ENCODE measurements at regions not wholly inside any gene's neighbourhood (a gene's known extent, or its start where the extent isn't known, plus 50 kb on each side); places are given as distances from the start of the nearest gene placed in this dataset.

DNA sequence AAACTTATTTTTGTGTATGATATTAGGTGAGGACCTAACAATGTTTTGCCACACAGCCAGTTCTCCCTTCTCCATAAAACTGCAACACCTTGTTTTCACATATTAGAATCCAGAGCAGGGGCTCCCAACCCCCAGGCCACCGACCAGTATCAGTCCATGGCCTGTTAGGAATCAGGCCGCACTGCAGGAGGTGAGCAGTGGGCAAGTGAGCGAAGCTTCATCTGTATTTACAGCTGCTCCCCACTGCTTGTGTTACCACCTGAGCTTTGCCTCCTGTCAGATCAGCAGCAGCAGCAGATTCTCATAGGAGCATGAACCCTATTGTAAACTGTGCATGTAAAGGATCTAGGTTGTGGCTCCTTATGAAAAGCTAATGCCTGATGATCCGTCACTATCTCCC is 185.9 kb upstream of the NSMCE3 start:
- DNase-seq (ENCODE audit: low read depth): no peak

DNA sequence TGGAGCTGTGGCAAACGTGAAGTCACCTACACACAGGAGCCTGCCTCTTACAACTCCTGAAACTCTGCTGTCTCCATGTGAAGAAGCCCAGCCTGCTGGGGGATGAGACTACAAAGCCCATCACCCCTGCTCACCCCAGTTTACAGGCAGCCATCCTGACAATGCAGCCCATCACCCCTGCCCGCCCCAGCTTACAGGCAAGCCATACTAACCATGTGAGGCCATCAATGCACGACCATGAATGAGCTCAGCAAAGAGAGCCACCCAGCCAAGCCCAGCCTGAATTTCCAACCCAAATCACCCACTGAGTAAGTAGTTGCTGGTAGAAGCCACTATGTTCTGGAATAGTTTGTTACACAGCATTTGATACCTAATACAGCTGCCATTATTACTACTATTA is 185.4 kb upstream of the NSMCE3 start:
- DNase-seq (ENCODE audit: low read depth): no peak

DNA sequence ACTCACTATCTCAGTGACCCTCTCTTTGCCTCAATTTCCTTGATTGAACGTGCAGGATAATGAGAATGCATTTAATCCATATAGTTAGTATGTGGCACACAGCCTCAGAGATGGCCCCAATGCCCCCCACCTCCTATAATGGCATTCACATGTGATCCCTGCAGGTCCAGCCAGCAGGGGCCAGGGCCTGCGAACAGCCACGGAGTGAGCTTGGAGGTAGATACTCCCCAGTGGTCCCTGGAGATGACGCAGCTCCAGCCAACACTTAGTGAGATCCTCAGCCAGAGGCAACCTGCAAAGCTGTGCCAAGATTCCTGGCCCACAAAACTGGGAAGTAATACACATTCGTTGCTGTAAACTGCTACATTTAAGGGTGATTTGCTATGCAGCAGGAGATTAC is 184.9 kb upstream of the NSMCE3 start:
- no peak for DNase-seq (ENCODE audit: low read depth)

DNA sequence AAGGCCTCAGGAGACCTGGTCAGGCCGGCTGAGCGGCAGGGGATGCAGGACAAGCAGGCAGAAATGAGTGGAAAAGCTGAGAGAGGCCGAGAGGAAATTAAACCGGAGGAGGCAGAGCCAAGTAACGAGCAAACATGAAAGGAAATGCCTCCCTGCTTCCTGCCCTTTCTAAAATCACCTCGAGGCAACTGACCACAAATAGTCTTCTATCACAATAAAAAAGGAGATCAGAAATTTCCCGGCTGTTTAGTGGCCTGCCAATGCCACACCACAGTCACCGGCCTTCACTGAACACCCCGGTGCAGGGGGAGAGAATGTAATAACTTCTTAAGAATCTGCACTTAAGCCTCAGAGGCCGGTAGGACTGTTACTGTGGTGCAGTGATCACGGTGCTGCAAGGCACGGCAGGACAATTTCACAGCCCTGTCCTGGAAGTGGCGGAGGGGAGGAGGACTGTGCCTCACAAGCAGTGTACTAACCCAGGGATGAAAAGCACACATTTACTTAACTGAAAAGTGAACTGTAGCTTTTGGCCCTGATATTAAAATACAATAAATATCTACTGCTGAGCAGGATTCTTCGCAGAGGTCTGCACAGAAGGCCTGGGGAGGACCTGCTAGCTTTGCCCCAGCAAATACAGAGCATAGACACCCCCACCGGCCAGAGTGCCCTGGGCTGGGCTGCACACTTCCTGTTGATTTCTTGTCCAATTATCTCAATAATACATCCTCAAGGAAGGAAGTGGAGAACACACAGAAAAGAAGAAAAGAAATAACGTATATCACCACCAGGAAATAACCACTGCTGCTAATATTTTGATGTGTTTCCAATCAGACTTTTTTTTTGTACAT is 183.5 kb upstream of the NSMCE3 start:
- no peak for DNase-seq (ENCODE audit: low read depth)

DNA sequence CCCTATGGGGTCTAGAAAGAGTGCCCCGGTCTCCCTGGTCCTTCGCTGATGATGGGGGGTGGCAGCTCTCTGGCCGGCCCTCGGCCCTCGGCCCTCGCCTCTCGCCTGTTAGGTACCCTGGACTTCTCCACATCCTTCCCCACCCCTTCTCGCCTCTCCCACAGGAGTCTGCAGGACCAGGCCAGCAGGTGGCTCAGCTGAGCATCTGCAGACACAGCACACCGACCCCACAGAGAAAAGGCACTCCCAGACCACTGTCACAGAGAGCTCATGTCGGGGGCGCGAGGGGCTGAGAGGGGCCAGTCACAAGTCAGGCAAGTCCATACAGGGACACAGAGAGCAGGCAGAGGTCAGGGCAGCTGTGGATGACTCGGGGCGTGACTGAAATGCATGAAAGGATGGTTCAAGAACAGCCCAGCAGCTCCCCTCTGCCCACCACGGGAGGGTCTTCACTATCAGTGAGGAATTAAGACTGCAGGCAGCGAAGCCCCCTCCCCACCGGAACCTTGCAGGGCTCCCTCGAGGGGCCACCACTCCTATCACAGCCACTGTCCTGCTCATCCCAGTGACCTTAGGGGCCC is 181.7 kb upstream of the NSMCE3 start:
- DNase-seq (ENCODE audit: low read depth): no peak

DNA sequence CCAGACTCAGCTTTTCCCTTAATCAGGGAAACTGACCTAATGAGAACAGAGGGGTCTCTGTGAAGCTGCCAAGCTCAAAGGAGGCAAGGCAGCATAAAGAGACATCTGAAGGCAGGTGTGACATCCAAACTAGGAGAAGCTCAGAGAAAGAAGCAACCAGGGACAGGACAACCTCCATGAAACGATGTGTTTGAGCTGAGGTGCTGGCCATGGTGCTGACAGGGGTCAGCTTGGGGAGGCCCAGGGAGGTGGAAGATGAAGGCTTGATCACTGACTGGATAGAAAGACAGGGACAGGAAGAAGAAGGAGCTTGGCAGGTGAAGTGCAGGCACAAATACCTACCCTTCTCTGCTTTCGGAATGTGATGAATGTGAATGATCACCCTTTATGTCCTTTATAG is 179.5 kb upstream of the NSMCE3 start:
- no peak for DNase-seq (ENCODE audit: low read depth)

DNA sequence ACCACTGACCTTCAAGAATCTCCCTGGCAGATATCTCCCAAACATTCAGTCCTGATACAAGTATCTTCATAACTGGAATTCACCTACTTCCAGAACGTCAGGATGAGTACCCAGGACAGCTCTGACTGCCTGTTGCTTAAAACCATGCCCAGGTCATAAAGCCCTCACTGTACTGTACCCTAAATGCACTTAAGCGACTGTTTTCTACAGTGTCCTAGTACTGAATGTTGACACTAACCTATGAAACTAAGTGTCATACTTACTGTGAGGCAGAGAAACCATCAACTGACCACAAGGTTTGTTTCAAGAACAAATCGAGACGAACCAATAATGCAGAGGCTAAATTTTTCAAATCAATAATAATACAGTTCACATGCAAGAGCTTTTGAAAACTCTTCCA is 178.7 kb upstream of the NSMCE3 start:
- DNase-seq (ENCODE audit: low read depth): no peak

DNA sequence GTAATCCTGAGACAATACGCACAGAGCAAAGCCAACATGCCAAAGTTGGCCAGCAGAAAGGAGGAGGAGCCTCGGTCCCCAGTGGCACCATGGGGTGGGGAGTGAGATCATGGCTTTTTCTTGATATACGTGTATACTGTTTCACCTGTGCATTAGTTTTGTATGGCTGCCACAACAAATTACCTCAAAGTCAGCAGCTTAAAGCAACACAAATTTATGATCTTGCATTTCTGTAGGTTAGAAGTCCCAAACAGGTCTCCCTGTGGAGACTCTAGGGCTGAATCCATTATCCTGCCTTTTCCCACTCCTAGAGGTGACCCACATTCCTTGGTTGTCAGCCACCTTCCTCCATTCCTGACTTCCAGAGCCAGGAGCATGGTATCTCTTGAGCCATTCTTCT is 176.9 kb upstream of the NSMCE3 start:
- no peak for DNase-seq (ENCODE audit: low read depth)

DNA sequence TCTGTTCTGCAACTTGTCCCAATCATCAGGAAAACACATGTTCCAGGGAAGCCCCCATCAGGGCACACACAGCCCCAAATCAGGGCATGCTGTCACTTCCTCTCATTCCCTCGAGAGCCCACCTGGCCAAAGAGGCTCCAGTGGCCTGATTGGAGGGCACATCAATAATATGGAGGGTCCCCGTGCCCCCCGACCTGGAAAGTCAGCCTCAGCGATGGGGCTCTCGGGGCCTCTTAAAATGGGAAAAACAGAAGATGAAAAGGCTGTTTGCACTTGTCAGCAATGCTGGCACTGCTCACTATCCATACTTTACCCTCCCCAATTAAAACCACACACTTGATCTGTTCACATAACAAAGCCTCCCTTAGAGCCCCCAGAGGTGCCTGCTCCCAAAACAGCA is 172.9 kb upstream of the NSMCE3 start:
- DNase-seq (ENCODE audit: low read depth): no peak

DNA sequence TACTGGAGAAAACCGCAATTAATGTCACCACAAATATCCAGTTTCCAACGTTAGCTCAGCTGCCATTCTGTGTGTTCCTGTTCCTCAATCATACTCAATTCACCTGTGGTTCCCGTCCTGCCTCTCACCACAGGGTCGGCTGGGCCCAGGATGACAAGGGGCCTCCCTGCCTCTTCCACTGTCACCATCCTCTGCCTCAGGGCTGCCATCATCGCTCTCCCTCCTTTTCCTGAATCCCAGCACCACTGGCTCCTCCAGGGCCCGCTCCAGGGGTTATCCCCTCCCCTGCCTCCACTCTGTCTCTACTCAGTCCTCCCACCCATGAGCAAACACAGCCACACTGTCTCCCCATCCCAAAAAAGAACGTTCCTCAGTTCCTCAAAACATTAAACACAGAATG is 170.9 kb upstream of the NSMCE3 start:
- DNase-seq (ENCODE audit: low read depth): no peak

DNA sequence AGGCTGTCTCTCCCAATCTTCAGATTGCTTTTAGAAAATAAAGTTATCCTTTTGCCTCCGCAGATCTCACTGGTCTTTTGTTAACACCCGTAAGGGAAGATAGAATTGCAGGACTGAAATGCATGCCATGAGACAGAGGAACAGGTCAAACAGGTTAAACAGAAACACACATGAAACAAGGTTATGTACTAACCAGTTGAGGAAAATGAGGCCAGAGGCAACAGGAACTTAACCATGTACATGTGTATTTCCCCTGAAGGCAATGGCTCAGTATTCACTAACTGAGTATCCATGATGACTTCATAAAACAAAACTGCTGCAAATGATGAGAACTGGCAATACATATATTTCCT is 169.1 kb upstream of the NSMCE3 start:
- no peak for DNase-seq (ENCODE audit: low read depth)

DNA sequence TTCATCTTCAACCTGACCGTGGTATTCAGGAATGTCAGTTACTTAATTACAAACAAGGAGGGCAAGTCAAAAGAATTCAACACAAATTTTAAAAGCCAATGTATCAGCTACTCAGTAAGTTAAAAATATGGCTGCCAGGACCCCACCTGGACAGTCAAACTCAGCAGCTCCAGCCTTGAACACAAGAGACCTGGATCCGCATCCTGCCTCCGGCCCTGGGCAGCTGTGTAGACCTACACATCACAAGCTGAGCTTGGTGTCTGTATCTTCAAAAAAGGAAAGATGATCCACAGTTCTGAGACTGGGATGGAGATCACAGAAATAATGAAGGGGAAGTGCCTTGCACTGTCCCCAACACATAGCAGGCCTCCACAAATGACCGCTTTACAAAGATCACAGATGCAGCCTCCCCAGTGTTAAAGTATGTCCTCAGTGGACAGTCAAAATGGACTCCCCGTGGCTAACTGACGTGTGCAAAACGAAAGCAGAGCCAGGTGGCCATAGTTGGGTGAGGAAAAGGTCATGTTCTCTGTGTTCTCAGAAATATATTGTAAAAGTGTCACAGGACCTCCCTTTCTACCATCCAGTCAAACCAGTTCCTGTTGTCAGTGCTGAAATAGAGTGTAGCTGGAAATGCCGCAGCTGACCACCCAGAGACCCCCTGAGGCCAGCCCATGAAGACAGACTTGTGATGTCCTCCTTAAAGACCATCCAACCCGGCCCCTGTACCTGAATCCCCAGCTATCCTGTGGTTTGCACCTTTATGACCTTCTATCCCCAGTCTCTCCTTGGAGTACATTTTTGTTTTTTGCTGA is 168.5 kb upstream of the NSMCE3 start:
- no peak for DNase-seq (ENCODE audit: low read depth)

DNA sequence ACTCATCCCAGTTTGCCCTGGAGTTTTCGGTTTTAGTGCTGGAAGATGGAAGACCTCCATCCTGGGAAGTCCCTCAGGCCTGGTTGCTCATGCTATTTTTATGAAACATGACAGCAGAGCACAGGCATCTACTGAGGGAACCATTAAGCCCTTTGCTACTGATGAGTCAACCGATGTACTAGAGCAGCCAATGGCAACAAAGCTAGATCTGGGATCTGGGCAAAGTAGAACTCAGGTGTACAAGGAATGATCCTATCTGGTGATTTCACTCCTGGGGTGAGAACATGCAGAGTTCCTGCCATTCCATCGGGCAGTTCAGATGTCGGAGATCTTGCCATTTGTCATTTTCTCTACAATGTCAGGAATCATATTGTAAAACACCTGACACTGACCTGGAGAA is 166.2 kb upstream of the NSMCE3 start:
- no peak for DNase-seq (ENCODE audit: low read depth)

DNA sequence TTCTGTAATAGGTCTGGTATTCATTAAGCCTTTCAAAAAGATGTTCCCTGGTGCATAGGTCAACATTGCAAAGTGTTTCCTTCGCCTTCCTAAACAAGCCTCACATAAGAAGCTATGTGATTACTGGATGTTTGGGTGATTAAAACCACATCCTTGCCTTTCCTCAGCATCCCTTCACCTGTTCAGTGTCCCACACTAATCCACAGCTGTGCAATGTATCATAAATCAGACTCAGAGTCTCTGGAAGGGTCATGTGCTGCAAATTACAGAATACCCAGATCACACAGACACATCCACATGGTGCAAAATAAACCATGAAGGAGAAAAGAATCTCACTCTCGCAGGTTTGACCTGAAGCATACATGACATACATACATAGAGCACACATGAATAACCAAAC is 164.7 kb upstream of the NSMCE3 start:
- no peak for DNase-seq (ENCODE audit: low read depth)

DNA sequence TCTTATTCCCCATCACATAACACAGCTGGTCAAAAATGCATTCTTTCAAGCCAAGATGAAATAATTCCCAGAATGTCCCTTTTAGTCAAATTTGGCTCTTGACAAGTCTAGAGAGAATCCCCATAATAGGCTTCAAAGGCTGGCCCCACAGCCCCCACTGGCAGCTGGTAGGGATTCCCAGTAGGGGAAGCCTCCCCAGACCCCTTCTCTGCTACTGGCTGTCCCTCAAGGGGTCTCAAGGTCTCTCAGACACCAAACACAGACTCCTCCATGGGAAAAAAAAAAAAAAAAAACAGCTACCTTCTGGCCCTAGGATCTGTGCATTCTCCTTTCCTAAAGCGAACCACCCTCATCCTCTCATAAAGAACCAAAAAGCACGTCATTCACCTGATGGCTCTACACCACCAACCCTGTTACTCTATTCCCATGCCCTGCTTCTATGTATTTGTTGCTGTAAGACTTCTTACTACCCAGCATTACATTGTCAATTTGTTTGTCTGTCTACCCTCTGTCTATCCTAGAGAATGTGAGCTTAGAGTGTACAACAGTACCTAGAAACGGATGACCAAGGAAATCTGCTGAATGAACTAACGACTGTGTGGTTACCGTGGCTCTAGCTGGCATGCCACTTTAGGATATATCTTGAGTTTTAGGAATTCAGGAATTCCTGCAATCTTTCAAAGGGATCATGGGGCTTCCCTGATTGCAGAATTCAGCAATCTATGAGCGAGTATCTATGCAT is 164.1 kb upstream of the NSMCE3 start:
- no peak for DNase-seq (ENCODE audit: low read depth)

DNA sequence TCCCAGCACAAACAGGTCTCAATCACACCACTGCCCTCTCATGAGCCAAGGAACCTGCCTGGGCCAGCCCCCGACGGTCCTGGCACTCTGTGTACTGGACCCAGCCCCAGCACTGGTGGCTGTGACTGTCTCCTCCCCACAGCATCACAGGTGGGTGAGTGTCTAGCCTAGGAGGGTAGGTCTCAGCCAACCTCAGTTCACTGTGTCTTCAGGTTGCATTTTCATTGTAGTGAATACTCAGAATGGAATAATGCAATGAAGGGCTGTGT is 163.4 kb upstream of the NSMCE3 start:
- no peak for DNase-seq (ENCODE audit: low read depth)

DNA sequence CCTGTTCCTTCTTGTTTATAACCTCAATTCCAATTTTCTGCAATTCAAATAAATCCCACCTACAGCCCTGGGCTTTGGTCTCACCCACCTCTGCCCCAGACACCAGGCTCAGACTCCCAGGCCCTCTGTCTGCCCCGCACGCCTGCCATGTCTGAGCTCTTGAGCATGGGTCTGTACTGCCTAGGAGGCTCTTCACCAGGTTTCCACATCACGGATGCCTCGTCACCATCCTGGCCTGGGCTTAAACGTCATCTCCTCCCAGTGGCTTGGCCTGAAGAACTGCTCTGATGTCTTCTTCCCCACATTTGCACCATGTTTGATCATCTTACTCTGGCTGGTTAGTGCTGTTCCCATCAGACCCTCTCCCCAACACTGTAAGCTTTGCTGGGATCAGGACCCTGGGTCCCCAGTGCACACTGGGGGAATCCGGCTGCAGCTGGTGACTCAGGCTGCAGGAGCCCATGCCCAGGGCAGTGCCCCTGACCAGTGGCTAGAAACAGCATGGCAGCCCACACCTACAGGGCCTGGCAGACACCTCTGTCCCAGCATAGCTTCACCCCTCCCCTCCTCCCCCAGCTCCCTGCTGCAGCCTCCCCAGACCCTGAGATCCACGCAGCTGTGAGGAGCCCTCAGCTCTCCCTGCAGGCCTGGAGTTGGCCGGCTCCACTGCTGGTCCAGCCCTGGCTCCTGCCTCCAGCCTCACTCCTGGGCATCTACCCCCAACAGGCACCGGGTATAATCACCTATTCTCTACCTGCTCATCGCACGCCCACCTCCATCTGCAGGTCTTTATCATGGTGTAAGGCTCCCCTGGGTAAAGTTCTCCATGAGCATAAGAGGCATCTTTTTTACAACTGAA is 162.8 kb upstream of the NSMCE3 start:
- DNase-seq (ENCODE audit: low read depth): no peak

DNA sequence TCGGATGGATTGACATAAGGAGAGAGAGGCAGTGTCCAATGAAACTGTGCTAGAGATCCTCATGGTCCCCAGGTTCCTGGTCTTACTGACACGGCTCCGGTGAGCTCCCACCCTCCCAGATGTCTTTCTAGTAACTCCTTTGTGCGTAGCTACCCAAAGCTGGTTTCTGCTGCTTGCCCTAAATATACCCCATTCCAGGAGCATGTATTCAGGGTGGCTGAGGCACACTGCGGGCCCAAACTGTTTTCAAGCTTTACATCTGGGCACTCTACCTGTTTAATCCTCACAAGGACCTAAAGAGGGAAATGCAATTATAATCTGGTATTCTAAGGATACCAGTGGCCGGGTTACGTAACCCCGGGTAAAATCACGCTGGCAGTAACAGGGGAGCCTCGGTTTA is 161.2 kb upstream of the NSMCE3 start:
- no peak for DNase-seq (ENCODE audit: low read depth)

DNA sequence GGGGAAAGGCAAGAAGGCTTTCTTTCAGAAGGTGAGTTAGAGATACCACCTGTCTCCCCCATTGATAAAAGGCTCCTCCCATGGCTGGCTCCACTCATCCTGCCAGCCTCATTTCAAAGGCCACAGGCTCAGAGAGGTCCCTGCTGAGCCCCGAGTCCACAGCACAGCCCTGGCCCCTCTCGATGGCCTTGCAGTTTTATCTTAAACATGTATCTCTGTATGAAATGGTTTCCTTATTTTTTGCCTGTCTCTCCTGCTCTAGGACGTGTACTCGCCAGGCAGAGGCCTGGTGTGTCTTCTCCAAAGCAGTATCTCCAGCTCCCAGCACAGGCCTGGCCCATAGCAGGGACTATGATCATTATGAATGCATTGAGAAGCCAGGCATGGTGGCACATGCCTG is 160.5 kb upstream of the NSMCE3 start:
- DNase-seq (ENCODE audit: low read depth): no peak

DNA sequence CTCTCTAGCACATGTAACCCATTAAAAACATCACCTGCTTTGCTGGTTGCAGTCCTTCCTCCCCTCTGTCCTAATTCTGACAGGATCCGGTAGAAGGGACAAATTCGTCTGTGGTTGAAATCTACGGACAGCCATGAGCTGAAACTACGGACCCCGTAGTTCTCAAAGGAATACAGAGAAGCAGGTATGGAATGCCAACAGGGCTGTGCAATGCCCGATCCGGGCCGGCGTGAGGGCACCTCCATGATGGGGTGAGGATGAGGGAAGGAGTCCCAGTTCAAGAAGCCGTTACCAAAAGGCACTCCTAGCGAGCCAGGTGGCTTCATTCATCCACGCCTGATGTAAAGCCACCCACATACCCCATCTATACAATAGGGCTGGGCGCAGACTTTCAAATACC is 160.0 kb upstream of the NSMCE3 start:
- no peak for DNase-seq (ENCODE audit: low read depth)

DNA sequence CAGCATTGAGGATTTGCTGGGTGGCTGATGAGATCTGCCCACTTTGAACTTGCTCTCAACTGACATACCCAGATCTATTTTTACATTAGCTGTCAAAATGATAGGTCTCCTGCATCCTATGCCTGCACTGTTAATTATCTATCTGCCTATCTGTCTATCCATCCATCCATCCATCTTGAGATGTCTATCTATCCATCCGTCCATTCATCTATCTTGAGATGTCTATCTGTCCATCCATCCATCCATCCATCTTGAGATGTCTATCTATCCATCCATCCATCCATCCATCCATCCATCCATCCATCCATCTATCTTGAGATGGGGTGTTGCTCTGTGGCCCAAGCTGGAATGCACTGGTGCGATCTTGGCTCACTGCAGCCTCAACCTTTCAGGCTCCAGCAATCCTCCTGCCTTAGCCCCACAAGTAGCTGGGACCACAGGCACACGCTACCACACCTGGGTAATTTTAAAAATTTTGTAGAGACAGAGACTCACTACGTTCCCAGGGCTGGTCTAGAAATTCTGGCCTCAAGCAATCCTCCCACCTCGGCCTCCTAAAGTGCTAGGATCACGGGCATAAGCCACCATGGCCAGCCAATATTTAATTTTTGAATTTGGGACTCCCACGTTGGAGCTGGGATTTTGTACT is 159.4 kb upstream of the NSMCE3 start:
- no peak for DNase-seq (ENCODE audit: low read depth)

All from GM04504 (cell line).